ENCODE measurements at regions not wholly inside any gene's neighbourhood (a gene's known extent, or its start where the extent isn't known, plus 50 kb on each side); places are given as distances from the start of the nearest gene placed in this dataset.

GRCh38 chr4:80133240-80133783 is 60.3 kb upstream of the ANTXR2 start:
- no peak for DNase-seq
- Mint-ChIP-seq H3K27me3 (no peaks in the 10 kb centered on the region), H3K9me3 (peaks cover 4% of the 10 kb centered on the region), H3K4me1 (peaks cover 26% of the 10 kb centered on the region), H3K36me3 (peaks cover 13% of the 10 kb centered on the region), H3K27ac (no peak overlapping the region), H3K4me3 (no peak overlapping the region)
- CTCF ChIA-PET: no interaction called here

- H3K4me3 Mint-ChIP-seq: no peak overlapping the region
- CTCF ChIA-PET: interaction anchor here (7.0 kb wide), 1 partner anchor 55 kb away, joined by 138 read pairs; no protein-coding TSS in a partner anchor
- H3K36me3 Mint-ChIP-seq: peaks cover 7% of the 10 kb centered on the region
- no peak overlapping the region for H3K27ac Mint-ChIP-seq
- H3K27me3 Mint-ChIP-seq: no peaks in the 10 kb centered on the region
- H3K9me3 Mint-ChIP-seq: no peaks in the 10 kb centered on the region
- H3K4me1 Mint-ChIP-seq: peaks cover 47% of the 10 kb centered on the region
- DNase-seq: no peak
Measured at GRCh38 chr4:80129785-80130184, 56.8 kb upstream of the ANTXR2 start.

DNA sequence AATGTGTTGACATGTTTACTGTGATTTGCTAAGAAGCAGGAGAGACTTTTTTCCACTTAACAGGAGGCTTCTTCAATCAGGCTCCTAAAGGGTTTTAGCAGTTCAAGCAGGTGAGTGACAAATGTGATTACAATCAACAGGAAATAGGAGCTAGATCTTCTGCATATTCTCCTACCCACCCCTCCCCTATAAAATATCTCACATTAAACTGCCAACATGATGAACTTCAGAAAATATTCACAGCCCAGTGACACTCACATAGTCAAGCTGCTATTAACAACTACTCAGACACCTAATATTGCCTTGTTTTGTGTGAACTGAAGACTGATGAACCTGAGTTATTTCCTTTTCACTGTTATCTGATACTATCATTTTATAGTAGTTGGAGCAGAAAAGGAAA is 55.9 kb upstream of the ANTXR2 start:
- Mint-ChIP-seq H3K27ac (no peak overlapping the region), H3K4me3 (no peak overlapping the region), H3K4me1 (peaks cover 56% of the 10 kb centered on the region), H3K36me3 (peaks cover 7% of the 10 kb centered on the region), H3K27me3 (no peaks in the 10 kb centered on the region), H3K9me3 (no peaks in the 10 kb centered on the region)
- CTCF ChIA-PET: interaction anchor here (1.5 to 7.0 kb wide), 3 partner anchors 9 to 56 kb away, joined by 4 to 138 read pairs (median 51); no protein-coding TSS in a partner anchor
- DNase-seq: no peak

DNA sequence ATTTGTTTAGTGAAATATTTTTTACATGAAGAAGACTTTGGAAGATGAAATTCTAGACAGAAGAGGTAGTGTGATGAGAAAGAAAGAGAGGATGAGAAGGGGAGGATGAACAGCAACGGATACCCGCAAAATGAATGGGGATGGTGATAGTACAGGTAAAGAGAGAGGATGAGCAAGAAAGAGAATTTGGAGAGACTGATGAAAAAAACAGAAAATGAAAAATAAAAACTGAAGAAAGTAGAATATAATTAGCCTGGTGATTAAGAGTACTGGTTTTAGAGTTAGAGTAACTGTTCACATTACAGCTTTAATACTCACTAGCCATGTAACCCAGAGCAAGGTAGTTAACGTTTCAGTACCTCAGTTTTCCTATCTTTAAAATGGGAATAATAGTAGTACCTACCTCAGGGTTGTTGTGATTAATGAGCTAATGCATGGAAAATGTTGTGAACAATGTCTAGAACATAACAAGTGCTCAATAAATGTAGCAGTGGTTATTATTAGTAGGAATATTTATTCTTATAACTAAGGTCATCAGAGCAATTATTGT is 54.9 kb upstream of the ANTXR2 start:
- Mint-ChIP-seq H3K4me3 (no peak overlapping the region), H3K27ac (peak overlapping the region; percentile 77), H3K9me3 (no peaks in the 10 kb centered on the region), H3K36me3 (peaks cover 7% of the 10 kb centered on the region), H3K27me3 (no peaks in the 10 kb centered on the region), H3K4me1 (peaks cover 58% of the 10 kb centered on the region)
- CTCF ChIA-PET: interaction anchor here (1.5 to 7.0 kb wide), 3 partner anchors 10 to 57 kb away, joined by 4 to 138 read pairs (median 51); no protein-coding TSS in a partner anchor
- DNase-seq: no peak

GRCh38 chr4:80126435-80126834 is 53.4 kb upstream of the ANTXR2 start:
- H3K4me1 Mint-ChIP-seq: peaks cover 58% of the 10 kb centered on the region
- H3K36me3 Mint-ChIP-seq: peaks cover 2% of the 10 kb centered on the region
- DNase-seq: no peak
- H3K4me3 Mint-ChIP-seq: no peak overlapping the region
- no peaks in the 10 kb centered on the region for H3K27me3 Mint-ChIP-seq
- CTCF ChIA-PET: interaction anchor here (0.7 to 7.0 kb wide), 14 partner anchors 12 to 209 kb away, joined by 3 to 138 read pairs (median 9); partner anchors contain the start of gene ANTXR2
- H3K27ac Mint-ChIP-seq: peak overlapping the region; percentile 89
- H3K9me3 Mint-ChIP-seq: peaks cover 2% of the 10 kb centered on the region

GRCh38 chr4:80125252-80126177 is 52.5 kb upstream of the ANTXR2 start:
- Mint-ChIP-seq H3K4me3 (peak overlapping the region; percentile 6), H3K27me3 (no peaks in the 10 kb centered on the region), H3K9me3 (peaks cover 2% of the 10 kb centered on the region), H3K36me3 (peaks cover 2% of the 10 kb centered on the region), H3K4me1 (peaks cover 58% of the 10 kb centered on the region), H3K27ac (peak overlapping the region; percentile 89)
- CTCF ChIA-PET: interaction anchor here (0.7 to 7.0 kb wide), 20 partner anchors 11 to 208 kb away, joined by 3 to 138 read pairs (median 4); partner anchors contain the start of gene ANTXR2
- DNase-seq: peak; percentile 54

GRCh38 chr4:80124246-80125211 is 51.5 kb upstream of the ANTXR2 start:
- peaks cover 2% of the 10 kb centered on the region for H3K9me3 Mint-ChIP-seq
- no peaks in the 10 kb centered on the region for H3K27me3 Mint-ChIP-seq
- H3K27ac Mint-ChIP-seq: peak overlapping the region; percentile 89
- no peak overlapping the region for H3K4me3 Mint-ChIP-seq
- H3K36me3 Mint-ChIP-seq: peaks cover 4% of the 10 kb centered on the region
- H3K4me1 Mint-ChIP-seq: peaks cover 55% of the 10 kb centered on the region
- CTCF ChIA-PET: interaction anchor here (0.7 to 7.0 kb wide), 15 partner anchors 11 to 207 kb away, joined by 3 to 138 read pairs (median 9); partner anchors contain the start of gene ANTXR2
- no peak for DNase-seq
